OCI-LY1 (cell line): ENCODE measurements at regions not wholly inside any gene's neighbourhood (a gene's known extent, or its start where the extent isn't known, plus 50 kb on each side); places are given as distances from the start of the nearest gene placed in this dataset.

Experiments
- EZH2 ChIP-seq: fragments of 200-600 bp; sonication (generic), shearing (Covaris generic); IDR thresholded peaks from 2 replicates; pipeline ENCODE4 v1.8.0; 2017; ENCODE audit warnings: borderline replicate concordance, mixed run types, mild to moderate bottlenecking, antibody characterized with exemption, low read length, moderate library complexity, mixed read lengths
- TF ChIP-seq, protein P1 (sequence below): fragments of 200-600 bp; sonication (generic), shearing (Covaris generic); IDR thresholded peaks from 2 replicates; pipeline ENCODE4 v1.5.1; 2017; ENCODE audit warnings: mild to moderate bottlenecking, antibody characterized with exemption, low read length, moderate library complexity, mixed read lengths

DNA sequence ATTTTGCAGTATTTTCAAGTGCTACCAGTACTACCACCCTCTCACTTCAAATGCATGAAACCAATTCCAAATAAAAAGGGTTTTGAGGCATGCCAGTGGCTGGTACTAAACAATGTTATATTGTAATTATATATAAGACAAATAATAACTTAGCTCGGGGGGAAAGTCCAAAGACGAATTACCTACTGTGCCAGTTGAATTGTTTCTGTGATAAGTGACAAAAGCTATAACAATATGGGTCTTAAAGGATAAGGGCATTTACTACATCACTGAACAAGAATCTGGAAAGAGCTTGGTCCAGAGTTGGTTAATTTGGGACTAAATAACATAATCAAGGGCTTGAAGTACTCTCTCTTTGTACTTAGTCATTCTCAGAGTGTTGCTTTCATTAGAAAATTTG lies 404.7 kb upstream of the CHAC2 start:
- TF ChIP-seq, protein P1, sequence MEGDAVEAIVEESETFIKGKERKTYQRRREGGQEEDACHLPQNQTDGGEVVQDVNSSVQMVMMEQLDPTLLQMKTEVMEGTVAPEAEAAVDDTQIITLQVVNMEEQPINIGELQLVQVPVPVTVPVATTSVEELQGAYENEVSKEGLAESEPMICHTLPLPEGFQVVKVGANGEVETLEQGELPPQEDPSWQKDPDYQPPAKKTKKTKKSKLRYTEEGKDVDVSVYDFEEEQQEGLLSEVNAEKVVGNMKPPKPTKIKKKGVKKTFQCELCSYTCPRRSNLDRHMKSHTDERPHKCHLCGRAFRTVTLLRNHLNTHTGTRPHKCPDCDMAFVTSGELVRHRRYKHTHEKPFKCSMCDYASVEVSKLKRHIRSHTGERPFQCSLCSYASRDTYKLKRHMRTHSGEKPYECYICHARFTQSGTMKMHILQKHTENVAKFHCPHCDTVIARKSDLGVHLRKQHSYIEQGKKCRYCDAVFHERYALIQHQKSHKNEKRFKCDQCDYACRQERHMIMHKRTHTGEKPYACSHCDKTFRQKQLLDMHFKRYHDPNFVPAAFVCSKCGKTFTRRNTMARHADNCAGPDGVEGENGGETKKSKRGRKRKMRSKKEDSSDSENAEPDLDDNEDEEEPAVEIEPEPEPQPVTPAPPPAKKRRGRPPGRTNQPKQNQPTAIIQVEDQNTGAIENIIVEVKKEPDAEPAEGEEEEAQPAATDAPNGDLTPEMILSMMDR: no peak
- TF ChIP-seq EZH2: no peak
